NT2/D1 (cell line): ENCODE measurements at regions not wholly inside any gene's neighbourhood (a gene's known extent, or its start where the extent isn't known, plus 50 kb on each side); places are given as distances from the start of the nearest gene placed in this dataset.

Experiments
- SUZ12 ChIP-seq: IDR thresholded peaks from 2 replicates; pipeline ENCODE4 v1.6.1; 2011; ENCODE audit not compliant: insufficient read length, insufficient read depth; ENCODE audit errors: extremely low read depth
- YY1 ChIP-seq: IDR thresholded peaks from 2 replicates; pipeline ENCODE4 v1.6.1; 2011; ENCODE audit not compliant: insufficient read length, insufficient read depth
- ZNF274 ChIP-seq: IDR thresholded peaks from 2 replicates; pipeline ENCODE4 v1.6.1; 2011; ENCODE audit warnings: mild to moderate bottlenecking, low read depth, low read length

GRCh38 chr10:108411894-108412293, 1247.4 kb upstream of the SORCS1 start:
- no peak for TF ChIP-seq YY1
- TF ChIP-seq SUZ12: no peak
- TF ChIP-seq ZNF274: no peak
